Keratinocyte (primary cell): ENCODE measurements at regions not wholly inside any gene's neighbourhood (a gene's known extent, or its start where the extent isn't known, plus 50 kb on each side); places are given as distances from the start of the nearest gene placed in this dataset.

Experiments used
- EZH2 ChIP-seq: IDR thresholded peaks from one replicate; pipeline ENCODE4 v1.6.1; 2012; ENCODE audit warnings: inconsistent platforms, mild to moderate bottlenecking, low read length, moderate library complexity
- TF ChIP-seq, protein P1 (sequence below), 3 experiments: IDR thresholded peaks in 1 of 3; conservative IDR thresholded peaks in 1 of 3; optimal IDR thresholded peaks in 1 of 3; 2 replicates in 2 of 3; 3 replicates in 1 of 3; pipeline versions ENCODE3 to v1.5.1; 2011; ENCODE audit warnings: low read length in 3 of 3, mild to moderate bottlenecking in 3 of 3, moderate library complexity in 2 of 3, control low read depth in 1 of 3, inconsistent platforms in 1 of 3; ENCODE audit not compliant: insufficient read depth in 2 of 3; ENCODE audit errors: extremely low read depth in 1 of 3

DNA sequence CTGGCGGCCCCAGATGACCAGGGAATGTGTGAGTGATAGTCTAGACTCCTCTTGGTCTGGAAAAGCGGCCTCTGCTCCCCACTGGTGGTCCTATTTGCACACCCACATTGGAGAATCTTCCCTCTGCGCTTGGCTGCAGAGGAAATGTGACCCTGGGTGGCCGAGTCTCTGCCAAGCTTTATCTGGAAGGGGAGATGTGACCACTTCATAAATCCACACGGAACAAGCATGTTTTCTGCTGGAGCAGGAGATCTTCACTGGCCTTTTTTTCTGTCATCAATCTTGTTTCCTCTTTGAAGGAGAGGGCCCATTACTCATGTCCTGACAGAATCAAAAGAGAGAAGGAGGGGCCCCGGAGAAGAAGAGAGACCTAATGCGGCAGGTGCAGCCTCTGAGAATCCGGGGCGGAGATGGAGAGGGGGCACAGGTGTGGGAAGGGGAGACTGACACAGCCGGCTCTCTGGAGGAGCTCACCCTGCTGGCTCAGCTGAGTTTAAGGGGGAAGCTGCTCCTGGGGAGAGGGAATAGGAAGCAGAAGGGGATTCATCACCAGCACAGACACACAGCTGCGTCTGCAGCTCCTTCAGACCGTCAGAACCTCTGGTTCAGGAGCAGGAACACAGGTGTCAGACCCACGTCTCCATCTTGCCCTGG, 116.3 kb downstream of the SOX9 start:
- TF ChIP-seq, protein P1, sequence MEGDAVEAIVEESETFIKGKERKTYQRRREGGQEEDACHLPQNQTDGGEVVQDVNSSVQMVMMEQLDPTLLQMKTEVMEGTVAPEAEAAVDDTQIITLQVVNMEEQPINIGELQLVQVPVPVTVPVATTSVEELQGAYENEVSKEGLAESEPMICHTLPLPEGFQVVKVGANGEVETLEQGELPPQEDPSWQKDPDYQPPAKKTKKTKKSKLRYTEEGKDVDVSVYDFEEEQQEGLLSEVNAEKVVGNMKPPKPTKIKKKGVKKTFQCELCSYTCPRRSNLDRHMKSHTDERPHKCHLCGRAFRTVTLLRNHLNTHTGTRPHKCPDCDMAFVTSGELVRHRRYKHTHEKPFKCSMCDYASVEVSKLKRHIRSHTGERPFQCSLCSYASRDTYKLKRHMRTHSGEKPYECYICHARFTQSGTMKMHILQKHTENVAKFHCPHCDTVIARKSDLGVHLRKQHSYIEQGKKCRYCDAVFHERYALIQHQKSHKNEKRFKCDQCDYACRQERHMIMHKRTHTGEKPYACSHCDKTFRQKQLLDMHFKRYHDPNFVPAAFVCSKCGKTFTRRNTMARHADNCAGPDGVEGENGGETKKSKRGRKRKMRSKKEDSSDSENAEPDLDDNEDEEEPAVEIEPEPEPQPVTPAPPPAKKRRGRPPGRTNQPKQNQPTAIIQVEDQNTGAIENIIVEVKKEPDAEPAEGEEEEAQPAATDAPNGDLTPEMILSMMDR (optimal IDR thresholded peaks at IDR 0.05 in 1 of 3, IDR thresholded peaks at IDR 0.05 in 1 of 3, conservative IDR thresholded peaks at IDR 0.05 in 1 of 3; ENCODE audit: extremely low read depth in 1 of 3, insufficient read depth in 2 of 3, low read length in 3 of 3): no peak
- no peak for TF ChIP-seq EZH2
